K562 (cell line): ENCODE measurements at regions not wholly inside any gene's neighbourhood (a gene's known extent, or its start where the extent isn't known, plus 50 kb on each side); places are given as distances from the start of the nearest gene placed in this dataset.

Experiments used
- ATAC-seq: fragments of 200-7000 bp; cut with Tn5 transposase; 3 replicates; pipeline ENCODE4 v1.9.1; 2020; ENCODE audit warnings: moderate library complexity
- BruUV-seq: library from RNA; stranded (reverse); fragments of 400-500 nt; replicated peaks from 2 replicates; lab custom pipeline; 2021; lab: Mats Ljungman, UMichigan
- CTCF ChIA-PET: fragments of 300-600 bp; formaldehyde crosslinking; extraction: SDS; loops from one replicate; lab custom pipeline; 2021; ENCODE audit warnings: low intra/inter-chr PET ratio; lab: Yijun Ruan, JAX
- POLR2A ChIA-PET: fragments of 300-600, 350-650 bp; sonication (Branson Sonifier 250); formaldehyde crosslinking; extraction: SDS; loops from one replicate; lab custom pipeline; 2021; ENCODE audit warnings: antibody characterized with exemption, inconsistent platforms; lab: Yijun Ruan, JAX
- DNase-seq, 4 experiments: peaks; one replicate each; pipeline versions ENCODE4 v3.0.0 to v3.0.0-alpha.2; 2011 to 2018; ENCODE audit warnings: low spot score in 3 of 4, mixed read lengths in 3 of 4; ENCODE audit errors: extremely low read depth in 1 of 4
- FAIRE-seq: peaks from 2 replicates; lab custom pipeline; 2011; peaks lifted over from hg19 to GRCh38; lab: Jason Lieb, UNC
- H2AFZ ChIP-seq: 2 replicates; pipeline ENCODE4 v1.6.0; 2011; ENCODE audit warnings: low read depth, low read length, control low read depth, inconsistent platforms
- H3K27ac ChIP-seq: fragments of 200-600 bp; 3 replicates; pipeline ENCODE4 v1.8.0; 2011; ENCODE audit warnings: low read depth, mild to moderate bottlenecking, control low read depth, inconsistent platforms, low read length, moderate library complexity, mixed read lengths; ENCODE audit errors: extremely low read depth
- H3K27me3 ChIP-seq, 2 experiments: fragments of 300-600 bp in 1 of 2; 2 replicates in 1 of 2; 3 replicates in 1 of 2; pipeline versions ENCODE4 v1.6.0 to v1.8.0; 2011; ENCODE audit warnings: inconsistent platforms in 2 of 2, low read length in 2 of 2, mild to moderate bottlenecking in 1 of 2, mixed read lengths in 1 of 2, moderate library complexity in 1 of 2; ENCODE audit not compliant: control insufficient read depth in 2 of 2, insufficient read depth in 2 of 2
- H3K36me3 ChIP-seq: fragments of 300-600 bp; 3 replicates; pipeline ENCODE4 v1.8.0; 2011; ENCODE audit warnings: mild to moderate bottlenecking, low read length, inconsistent platforms; ENCODE audit not compliant: control insufficient read depth, insufficient read depth
- H3K4me1 ChIP-seq, 2 experiments: fragments of 200-600 bp in 1 of 2; replicated peaks in 1 of 2; 2 replicates in 1 of 2; 3 replicates in 1 of 2; pipeline versions ENCODE4 v1.5.1 to v1.8.0; 2011; ENCODE audit warnings: inconsistent platforms in 2 of 2, low read length in 2 of 2, mild to moderate bottlenecking in 1 of 2, mixed read lengths in 1 of 2, moderate library complexity in 1 of 2; ENCODE audit not compliant: control insufficient read depth in 2 of 2, insufficient read depth in 2 of 2
- H3K4me2 ChIP-seq: 2 replicates; pipeline ENCODE4 v1.6.1; 2011; ENCODE audit warnings: low read length, control low read depth, inconsistent platforms, mixed read lengths; ENCODE audit not compliant: insufficient read depth
- H3K4me3 ChIP-seq: fragments of 200-600 bp; sonication (generic), shearing (Covaris generic); 2 replicates; pipeline ENCODE4 v1.5.1; 2016; ENCODE audit warnings: control low read depth, inconsistent platforms
- H3K79me2 ChIP-seq: fragments of 200-600 bp; 3 replicates; pipeline ENCODE4 v1.8.0; 2011; ENCODE audit warnings: low read length, inconsistent platforms; ENCODE audit not compliant: control insufficient read depth, insufficient read depth
- H3K9ac ChIP-seq, 2 experiments: 2 replicates each; pipeline versions ENCODE4 v1.6.0 to v1.6.1; 2011; ENCODE audit warnings: low read depth in 2 of 2, low read length in 2 of 2, control low read depth in 1 of 2, inconsistent platforms in 1 of 2, mild to moderate bottlenecking in 1 of 2, mixed read lengths in 1 of 2; ENCODE audit not compliant: insufficient read depth in 1 of 2
- H3K9me1 ChIP-seq: one replicate; pipeline ENCODE4 v1.6.0; 2011; ENCODE audit warnings: inconsistent platforms, mild to moderate bottlenecking, low read length, moderate library complexity; ENCODE audit not compliant: control insufficient read depth, insufficient read depth
- H3K9me3 ChIP-seq: replicated peaks from 2 replicates; pipeline ENCODE4 v1.5.1; 2011; ENCODE audit warnings: low read depth, low read length, inconsistent platforms; ENCODE audit not compliant: control insufficient read depth, insufficient read depth
- H4K20me1 ChIP-seq: replicated peaks from 2 replicates; pipeline ENCODE4 v1.6.1; 2011; ENCODE audit warnings: low read length, inconsistent platforms, mixed read lengths; ENCODE audit not compliant: control insufficient read depth, insufficient read depth
- ATF7 ChIP-seq: fragments of 450-650 bp; IDR thresholded peaks from 2 replicates; pipeline ENCODE4 v1.7.1; 2014; ENCODE audit warnings: mild to moderate bottlenecking, moderate library complexity
- CHD2 ChIP-seq: IDR thresholded peaks from 2 replicates; pipeline ENCODE4 v1.6.1; 2011; ENCODE audit warnings: low read depth, low read length
- GTF2A2 ChIP-seq: IDR thresholded peaks from 2 replicates; pipeline ENCODE4 v1.6.1; 2016; ENCODE audit warnings: mild to moderate bottlenecking, missing genetic modification characterization, missing compliant biosample characterization
- GTF2E2 ChIP-seq: fragments of 200-800 bp; sonication (Bioruptor generic); IDR thresholded peaks from 2 replicates; pipeline ENCODE4 v1.6.1; 2016; ENCODE audit warnings: missing genetic modification characterization, missing compliant biosample characterization
- LARP7 ChIP-seq: fragments of 450-650 bp; IDR thresholded peaks from 2 replicates; pipeline ENCODE4 v1.6.1; 2016
- RBFOX2 ChIP-seq: fragments of 200-400 bp; formaldehyde crosslinking; IDR thresholded peaks from 2 replicates; pipeline ENCODE4 v1.6.1; 2017; ENCODE audit warnings: low read depth, mild to moderate bottlenecking, low read length, moderate library complexity
- SIN3A ChIP-seq, 2 experiments: fragments of 150-350 bp in 1 of 2; IDR thresholded peaks; 2 replicates each; pipeline ENCODE4 v1.6.1; 2011 to 2016; ENCODE audit warnings: borderline replicate concordance in 2 of 2, low read depth in 2 of 2, low read length in 2 of 2, mild to moderate bottlenecking in 2 of 2, moderate library complexity in 2 of 2; ENCODE audit not compliant: control insufficient read depth in 1 of 2
- SP1 ChIP-seq: sonication (generic); formaldehyde crosslinking; IDR thresholded peaks from 2 replicates; pipeline ENCODE4 v1.8.1; 2022; ENCODE audit warnings: mild to moderate bottlenecking, missing genetic modification reagents
- SREBF2 ChIP-seq: sonication (generic); formaldehyde crosslinking; IDR thresholded peaks from 2 replicates; pipeline ENCODE4 v1.4.0; 2020; ENCODE audit warnings: mild to moderate bottlenecking, missing genetic modification reagents
- SRSF7 ChIP-seq: fragments of 200-400 bp; formaldehyde crosslinking; optimal IDR thresholded peaks from 2 replicates; pipeline ENCODE3; 2017; ENCODE audit warnings: mild to moderate bottlenecking, low read depth, low read length
- STAT5B ChIP-seq: fragments of 250-450 bp; sonication (Bioruptor Pico); IDR thresholded peaks from 2 replicates; pipeline ENCODE4 v1.8.0; 2021; ENCODE audit warnings: mild to moderate bottlenecking, inconsistent platforms
- TEAD4 ChIP-seq, 2 experiments: sonication (generic) in 1 of 2; formaldehyde crosslinking in 1 of 2; IDR thresholded peaks; 2 replicates each; pipeline versions ENCODE4 v1.6.1 to v1.8.0; 2012 to 2022; ENCODE audit warnings: borderline replicate concordance in 1 of 2, inconsistent platforms in 1 of 2, low read length in 1 of 2, mild to moderate bottlenecking in 1 of 2, missing genetic modification reagents in 1 of 2
- THAP7 ChIP-seq: fragments of 250-450 bp; sonication (Bioruptor Pico); IDR thresholded peaks from 2 replicates; pipeline ENCODE4 v1.5.0; 2021
- ZNF449 ChIP-seq: fragments of 250-450 bp; sonication (Bioruptor Pico); IDR thresholded peaks from 2 replicates; pipeline ENCODE4 v1.8.0; 2022; ENCODE audit warnings: moderate library complexity, mild to moderate bottlenecking, inconsistent platforms
- ZNF717 ChIP-seq: fragments of 250-450 bp; sonication (Bioruptor Pico); IDR thresholded peaks from 2 replicates; pipeline ENCODE4 v1.5.0; 2021
- ZNF785 ChIP-seq: fragments of 250-450 bp; sonication (Bioruptor Pico); IDR thresholded peaks from 2 replicates; pipeline ENCODE4 v1.4.0; 2020; ENCODE audit warnings: mild to moderate bottlenecking
- WGBS: fragments of 100-300 bp; shearing (Covaris generic); methylation state at CpG from one replicate; pipeline ENCODE4 v1.1.6; 2016; ENCODE audit warnings: low coverage, mixed read lengths; ENCODE audit not compliant: insufficient coverage; ENCODE audit errors: missing lambda C conversion rate; 5-methylcytosine and 5-hydroxymethylcytosine counted together
- in situ Hi-C: fragments of 300-500 bp; cut with MboI; formaldehyde crosslinking; loops from 4 replicates; pipeline ENCODE4 v1.15.0; 2018; ENCODE audit warnings: inconsistent platforms, mixed read lengths
- intact Hi-C: fragments of 100-400 bp; cut with micrococcal nuclease; formaldehyde crosslinking; loops from 2 replicates; pipeline ENCODE4 v1.14.2; 2022

DNA sequence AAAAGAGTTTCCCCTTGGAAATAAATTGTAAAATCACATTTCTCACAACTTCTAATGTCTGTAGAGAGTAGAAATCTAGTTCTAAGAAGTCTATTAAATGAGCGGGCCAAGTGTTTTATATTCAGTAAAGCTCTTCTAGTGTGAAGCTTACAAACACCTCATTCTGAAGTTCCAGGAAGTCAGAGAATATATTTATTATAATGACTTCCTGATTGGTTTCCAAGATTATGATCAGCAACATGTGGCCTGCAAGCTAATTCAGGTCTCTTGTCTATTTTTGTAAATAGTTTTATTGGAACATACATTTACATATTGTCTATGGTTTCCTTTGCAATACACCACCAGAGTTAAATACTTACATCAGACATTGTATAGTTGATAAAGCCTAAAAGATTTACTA is 603.9 kb downstream of the AMY1C start:
- POLR2A ChIA-PET, result no interaction called here

More for the DNA sequence above, 603.9 kb downstream of the AMY1C start:
- Histone ChIP-seq H3K9me1 (no peaks in the 10 kb centered on the region), H3K79me2 (no peaks in the 10 kb centered on the region), H3K4me2 (no peak overlapping the region), H3K27ac (no peak overlapping the region), H3K4me1 (no peaks in the 10 kb centered on the region), H3K36me3 (no peaks in the 10 kb centered on the region), H4K20me1 (no peaks in the 10 kb centered on the region), H2AFZ (no peak overlapping the region), H3K9me3 (no peaks in the 10 kb centered on the region), H3K9ac (no peak overlapping the region), H3K4me3 (no peak overlapping the region), H3K27me3 (no peaks in the 10 kb centered on the region)
- no peak for TF ChIP-seq SRSF7
- TF ChIP-seq RBFOX2, result no peak
- no peak for TF ChIP-seq GTF2A2 (tag)
- TF ChIP-seq TEAD4 (IDR thresholded peaks at IDR 0.05; ENCODE audit: low read length), result no peak
- TF ChIP-seq TEAD4 (CRISPR knock-in tag; IDR thresholded peaks at IDR 0.05; ENCODE audit: borderline replicate concordance), result no peak
- TF ChIP-seq ZNF717 (CRISPR knock-in tag), result no peak
- TF ChIP-seq SP1 (CRISPR knock-in tag), result no peak
- TF ChIP-seq SREBF2, result no peak
- TF ChIP-seq STAT5B, result no peak
- TF ChIP-seq THAP7 (CRISPR knock-in tag), result no peak
- no peak for TF ChIP-seq LARP7
- TF ChIP-seq ATF7, result no peak
- no peak for TF ChIP-seq ZNF785
- TF ChIP-seq ZNF449, result no peak
- no peak for TF ChIP-seq SIN3A (IDR thresholded peaks at IDR 0.05; ENCODE audit: borderline replicate concordance in 2 of 2, control insufficient read depth in 1 of 2, low read depth in 2 of 2, low read length in 2 of 2)
- TF ChIP-seq GTF2E2, result no peak
- TF ChIP-seq CHD2, result no peak
- intact Hi-C loops, result no loop called here
- no TSS peak for BruUV-seq
- DNase-seq (no peak), ATAC-seq (no peak), FAIRE-seq (no peak)
- 23% methylated on average over 1 of the region's 1 CpG for WGBS
- CTCF ChIA-PET, result no interaction called here
- in situ Hi-C loops, result no loop called here
